Retinal pigment epithelial cell (primary cell): ENCODE measurements at regions not wholly inside any gene's neighbourhood (a gene's known extent, or its start where the extent isn't known, plus 50 kb on each side); places are given as distances from the start of the nearest gene placed in this dataset.

Experiments
- DNase-seq: peaks from one replicate; pipeline ENCODE4 v3.0.0-alpha.2; 2010; ENCODE audit warnings: low read depth
- H3K4me3 ChIP-seq: 2 replicates; pipeline ENCODE4 v1.5.1; 2011; ENCODE audit warnings: mild to moderate bottlenecking, low read length, control low read depth, moderate library complexity
- CTCF ChIP-seq: conservative IDR thresholded peaks from 2 replicates; pipeline ENCODE4 v1.5.1; 2011; ENCODE audit warnings: low read depth, low read length, control low read depth, inconsistent platforms

DNA sequence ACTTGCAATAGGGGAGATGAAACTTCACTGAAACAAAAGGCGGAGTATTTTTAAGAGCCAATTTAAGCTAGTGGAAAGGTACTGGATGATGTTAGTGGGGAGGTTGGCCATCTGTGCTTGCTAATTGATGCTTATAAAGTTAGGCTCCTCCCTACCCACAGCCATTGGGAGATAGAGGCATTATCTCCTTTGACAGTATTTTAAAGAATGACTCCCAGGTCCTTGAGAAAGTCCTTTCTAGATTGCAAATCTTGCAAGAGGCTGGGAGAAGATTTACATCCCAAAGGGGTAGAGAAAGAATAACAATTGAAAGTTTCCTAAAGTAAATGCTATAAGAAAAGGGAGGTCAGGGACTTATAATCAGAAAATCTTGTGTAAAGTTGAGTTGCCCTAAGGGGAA is 282.6 kb downstream of the BRINP1 start:
- DNase-seq, result no peak
- no peak overlapping the region for H3K4me3 ChIP-seq
- TF ChIP-seq CTCF, result no peak

DNA sequence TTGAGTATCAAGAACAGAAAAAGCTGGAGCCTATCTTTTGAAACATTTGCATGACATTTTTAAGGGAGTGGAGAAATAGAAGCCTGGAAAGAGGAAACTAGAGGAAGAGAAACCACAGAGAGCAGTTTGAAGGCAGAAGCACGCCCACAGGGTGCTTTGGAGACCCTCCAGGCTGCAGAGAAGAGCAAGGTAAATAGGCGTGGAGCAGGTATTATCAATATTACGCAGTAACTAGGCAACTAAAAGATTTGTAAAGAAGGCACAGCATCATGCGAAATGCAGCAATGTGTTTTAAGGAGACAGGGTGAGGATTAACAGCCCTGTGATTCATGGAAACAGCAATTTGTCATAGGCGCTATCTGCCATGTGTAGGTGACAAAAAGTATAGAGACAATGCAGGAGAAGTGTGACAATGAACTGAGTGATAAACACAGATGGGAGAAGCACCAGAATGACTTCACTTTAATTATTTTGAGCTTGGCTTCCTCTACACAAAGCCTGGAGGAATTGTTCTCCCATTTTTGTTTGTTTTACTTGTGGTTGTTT is 281.2 kb downstream of the BRINP1 start:
- no peak for DNase-seq
- no peak for TF ChIP-seq CTCF
- no peak overlapping the region for H3K4me3 ChIP-seq

DNA sequence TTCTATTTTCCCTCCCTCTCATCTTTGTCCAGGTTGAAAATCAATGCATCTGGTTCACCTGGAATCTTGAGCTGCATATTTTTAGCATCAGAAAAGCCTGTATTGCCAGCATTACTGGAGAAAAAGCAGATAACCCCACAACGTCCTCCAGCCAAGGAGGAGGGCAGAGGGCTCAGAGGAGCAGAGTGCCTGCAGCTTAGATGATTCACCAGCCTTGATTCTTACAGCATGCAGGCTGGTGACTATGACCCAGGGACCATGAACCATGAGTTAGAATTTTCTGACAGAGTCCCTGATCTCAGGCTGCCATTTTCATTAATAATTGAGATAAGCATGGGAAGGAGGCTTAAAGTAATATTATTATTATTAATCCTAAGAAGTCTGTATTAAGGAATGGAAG is 278.2 kb downstream of the BRINP1 start:
- H3K4me3 ChIP-seq, result no peak overlapping the region
- TF ChIP-seq CTCF, result no peak
- peak; percentile 16 for DNase-seq

DNA sequence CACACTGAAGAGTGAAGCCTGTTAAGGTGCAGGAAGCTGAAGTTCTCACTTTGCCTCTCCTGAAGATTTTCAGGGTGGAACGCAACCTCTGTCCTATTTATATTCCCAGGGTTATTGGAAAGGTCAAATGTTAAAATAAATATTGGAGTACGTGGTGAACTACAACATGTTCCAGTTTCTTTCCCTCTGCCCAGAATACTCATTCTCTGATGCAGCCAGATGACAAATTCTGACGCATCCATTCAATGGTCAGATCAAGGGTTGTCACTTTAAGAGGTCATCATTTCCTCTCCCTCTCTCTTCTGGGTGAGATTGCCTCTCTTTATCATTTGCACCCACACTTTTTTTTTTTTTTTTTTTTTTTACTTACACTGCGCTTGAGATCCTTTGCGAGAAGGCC is 277.1 kb downstream of the BRINP1 start:
- no peak overlapping the region for H3K4me3 ChIP-seq
- no peak for TF ChIP-seq CTCF
- no peak for DNase-seq

- peak; percentile 60 for DNase-seq
- no peak overlapping the region for H3K4me3 ChIP-seq
- no peak for TF ChIP-seq CTCF
Observed at GRCh38 chr9:119094086-119094485, 275.1 kb downstream of the BRINP1 start.

GRCh38 chr9:119095072-119095471 is 274.2 kb downstream of the BRINP1 start:
- DNase-seq, result no peak
- TF ChIP-seq CTCF, result no peak
- H3K4me3 ChIP-seq, result no peak overlapping the region

GRCh38 chr9:119101048-119101447 is 268.2 kb downstream of the BRINP1 start:
- TF ChIP-seq CTCF, result no peak
- DNase-seq, result no peak
- no peak overlapping the region for H3K4me3 ChIP-seq
